IMR-90 (cell line): ENCODE measurements at regions not wholly inside any gene's neighbourhood (a gene's known extent, or its start where the extent isn't known, plus 50 kb on each side); places are given as distances from the start of the nearest gene placed in this dataset.

Source experiments
- ATAC-seq: fragments of 200-7000 bp; cut with Tn5 transposase; 2 replicates; pipeline ENCODE4 v1.9.1; 2020; ENCODE audit warnings: low read depth, mild to moderate bottlenecking, moderate library complexity
- BruUV-seq: library from RNA; stranded (reverse); fragments of 400-500 nt; replicated peaks from 2 replicates; lab custom pipeline; 2021; lab: Mats Ljungman, UMichigan
- CTCF ChIA-PET: fragments of 300-600 bp; formaldehyde crosslinking; extraction: SDS; loops from one replicate; lab custom pipeline; 2021; ENCODE audit warnings: antibody characterized with exemption; lab: Yijun Ruan, JAX
- POLR2A ChIA-PET: fragments of 300-600 bp; sonication (Branson Sonifier 250); formaldehyde crosslinking; loops from one replicate; lab custom pipeline; 2022; ENCODE audit warnings: antibody characterized with exemption; ENCODE audit not compliant: unreplicated experiment; lab: Charles Lee
- DNase-seq: peaks from one replicate; pipeline ENCODE4 v3.0.0; 2013
- H2AFZ ChIP-seq: replicated peaks from 2 replicates; pipeline ENCODE3; 2013; ENCODE audit warnings: low read length, mild to moderate bottlenecking; ENCODE audit not compliant: poor library complexity
- H2AK5ac ChIP-seq: 2 replicates; pipeline ENCODE4 v1.6.1; 2013; ENCODE audit warnings: low read depth, low read length, inconsistent platforms
- H2AK9ac ChIP-seq: replicated peaks from 2 replicates; pipeline ENCODE3; 2013; ENCODE audit warnings: mild to moderate bottlenecking, low read depth, low read length, moderate library complexity; ENCODE audit not compliant: poor library complexity
- H2BK120ac ChIP-seq: 2 replicates; pipeline ENCODE4 v1.6.1; 2013; ENCODE audit warnings: low read depth, low read length, inconsistent platforms
- H2BK15ac ChIP-seq: 3 replicates; pipeline ENCODE4 v1.6.1; 2013; ENCODE audit warnings: low read depth, low read length, inconsistent platforms
- H2BK20ac ChIP-seq: 2 replicates; pipeline ENCODE4 v1.6.1; 2013; ENCODE audit warnings: low read depth, mild to moderate bottlenecking, inconsistent platforms, low read length, moderate library complexity
- H2BK5ac ChIP-seq: 2 replicates; pipeline ENCODE4 v1.6.1; 2013; ENCODE audit warnings: mild to moderate bottlenecking, low read depth, low read length, inconsistent platforms; ENCODE audit not compliant: poor library complexity, severe bottlenecking
- H3K14ac ChIP-seq: replicated peaks from 2 replicates; pipeline ENCODE4 v1.6.1; 2013; ENCODE audit warnings: low read depth, low read length, inconsistent platforms
- H3K18ac ChIP-seq: 2 replicates; pipeline ENCODE4 v1.6.1; 2013; ENCODE audit warnings: low read depth, low read length, control low read depth
- H3K23ac ChIP-seq: 2 replicates; pipeline ENCODE4 v1.6.1; 2013; ENCODE audit warnings: low read depth, low read length, inconsistent platforms
- H3K27ac ChIP-seq: 2 replicates; pipeline ENCODE4 v1.5.1; 2013; ENCODE audit warnings: mild to moderate bottlenecking, control low read depth, low read length; ENCODE audit not compliant: insufficient read depth
- H3K27me3 ChIP-seq: 2 replicates; pipeline ENCODE4 v1.6.1; 2013; ENCODE audit warnings: low read length; ENCODE audit not compliant: control insufficient read depth, insufficient read depth
- H3K36me3 ChIP-seq: 2 replicates; pipeline ENCODE4 v1.6.1; 2013; ENCODE audit warnings: low read length, mixed read lengths; ENCODE audit not compliant: control insufficient read depth, insufficient read depth
- H3K4ac ChIP-seq: 2 replicates; pipeline ENCODE4 v1.6.1; 2013; ENCODE audit warnings: low read depth, low read length, inconsistent platforms
- H3K4me1 ChIP-seq: 2 replicates; pipeline ENCODE4 v1.6.1; 2013; ENCODE audit warnings: low read length, mixed read lengths; ENCODE audit not compliant: control insufficient read depth, insufficient read depth
- H3K4me2 ChIP-seq: 2 replicates; pipeline ENCODE4 v1.6.1; 2013; ENCODE audit warnings: low read depth, mild to moderate bottlenecking, control low read depth, low read length, moderate library complexity
- H3K4me3 ChIP-seq: 2 replicates; pipeline ENCODE4 v1.5.1; 2013; ENCODE audit warnings: low read depth, mild to moderate bottlenecking, control low read depth, low read length, moderate library complexity; ENCODE audit not compliant: insufficient read depth
- H3K56ac ChIP-seq: 2 replicates; pipeline ENCODE4 v1.6.1; 2013; ENCODE audit warnings: low read length, inconsistent platforms; ENCODE audit not compliant: insufficient read depth; ENCODE audit errors: extremely low read depth
- H3K79me1 ChIP-seq, 2 experiments: 2 replicates each; pipeline ENCODE4 v1.6.1; 2013; ENCODE audit warnings: low read length in 2 of 2, inconsistent platforms in 1 of 2, low read depth in 1 of 2
- H3K9ac ChIP-seq: 2 replicates; pipeline ENCODE4 v1.6.1; 2013; ENCODE audit warnings: low read depth, low read length, control low read depth
- H3K9me1 ChIP-seq: 2 replicates; pipeline ENCODE4 v1.6.1; 2013; ENCODE audit warnings: low read length, inconsistent platforms; ENCODE audit not compliant: insufficient read depth
- H3K9me3 ChIP-seq: 2 replicates; pipeline ENCODE4 v1.6.1; 2013; ENCODE audit warnings: low read length; ENCODE audit not compliant: control insufficient read depth, insufficient read depth
- H4K20me1 ChIP-seq: 2 replicates; pipeline ENCODE4 v1.6.1; 2013; ENCODE audit warnings: low read length, inconsistent platforms; ENCODE audit not compliant: insufficient read depth
- H4K5ac ChIP-seq: 2 replicates; pipeline ENCODE4 v1.6.1; 2013; ENCODE audit warnings: mild to moderate bottlenecking, low read depth, low read length, control low read depth
- H4K8ac ChIP-seq, 2 experiments: 2 replicates each; pipeline ENCODE4 v1.6.1; 2013; ENCODE audit warnings: low read depth in 2 of 2, low read length in 2 of 2, control low read depth in 1 of 2, inconsistent platforms in 1 of 2
- H4K91ac ChIP-seq: 2 replicates; pipeline ENCODE4 v1.6.1; 2013; ENCODE audit warnings: low read depth, low read length, inconsistent platforms; ENCODE audit not compliant: insufficient read depth
- RCOR1 ChIP-seq: IDR thresholded peaks from 2 replicates; pipeline ENCODE4 v1.6.1; 2012; ENCODE audit warnings: mild to moderate bottlenecking, low read length, improper control_type of control experiment; ENCODE audit not compliant: insufficient replicate concordance
- WGBS, 2 experiments: methylation state at CpG; one replicate each; pipeline versions ENCODE4 v1.1.5 to v1.1.7; 2013; ENCODE audit warnings: missing lambda C conversion rate in 2 of 2; ENCODE audit not compliant: insufficient read length in 1 of 2; ENCODE audit errors: extremely low coverage in 2 of 2; 5-methylcytosine and 5-hydroxymethylcytosine counted together
- dilution Hi-C: fragments of 300-500 bp; cut with HindIII; formaldehyde crosslinking; loops from one replicate; pipeline ENCODE4 v1.14.3; 2018; ENCODE audit warnings: low sequenced_read_pairs; ENCODE audit not compliant: unreplicated experiment
- in situ Hi-C: fragments of 300-500 bp; cut with MboI; formaldehyde crosslinking; loops from 3 replicates; pipeline ENCODE4 v1.14.3; 2019; ENCODE audit warnings: low sequenced_read_pairs, inconsistent platforms, mixed read lengths
- intact Hi-C: fragments of 100-400 bp; cut with micrococcal nuclease; formaldehyde crosslinking; loops from 2 replicates; pipeline ENCODE4 v1.10.0; 2022

DNA sequence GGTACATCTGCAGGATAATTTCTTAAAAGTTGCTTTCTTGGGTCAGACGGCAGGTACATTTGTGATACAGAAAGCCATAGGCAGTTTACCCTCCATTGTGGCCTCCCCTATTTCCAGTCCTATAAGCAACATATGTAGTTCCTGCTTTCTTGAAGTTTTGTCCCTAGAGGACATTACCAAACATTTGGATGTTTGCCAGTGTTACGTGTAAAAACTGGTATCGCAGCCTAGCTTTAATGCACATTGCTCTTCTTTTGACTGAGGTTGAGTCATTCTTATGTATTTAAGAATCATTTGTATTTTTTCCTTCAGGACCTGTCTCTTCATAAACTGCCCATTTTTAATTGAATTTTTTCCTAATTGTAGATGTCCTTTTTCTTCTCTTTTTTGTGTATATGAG, 114.3 kb downstream of the DIPK2A start:
- ChIA-PET CTCF (no interaction called here), POLR2A (no interaction called here)
- Histone ChIP-seq H4K20me1 (no peaks in the 10 kb centered on the region), H3K9me1 (no peaks in the 10 kb centered on the region), H3K36me3 (no peaks in the 10 kb centered on the region), H2BK120ac (no peak overlapping the region), H3K27ac (no peak overlapping the region), H4K8ac (no peak overlapping the region), H2AFZ (no peak overlapping the region), H4K91ac (no peak overlapping the region), H3K9ac (no peak overlapping the region), H3K4me3 (no peak overlapping the region), H3K56ac (no peak overlapping the region), H2BK5ac (no peak overlapping the region), H3K14ac (no peak overlapping the region), H3K4ac (no peak overlapping the region), H4K5ac (no peak overlapping the region), H3K4me2 (no peak overlapping the region), H3K27me3 (no peaks in the 10 kb centered on the region), H3K18ac (no peak overlapping the region), H2BK15ac (no peak overlapping the region), H3K9me3 (no peaks in the 10 kb centered on the region), H2AK9ac (no peak overlapping the region), H3K79me1 (no peaks in the 10 kb centered on the region), H3K4me1 (no peaks in the 10 kb centered on the region), H2AK5ac (no peak overlapping the region), H3K23ac (no peak overlapping the region), H2BK20ac (no peak overlapping the region)
- no TSS peak for BruUV-seq
- dilution Hi-C loops (no loop called here), in situ Hi-C loops (no loop called here), intact Hi-C loops (no loop called here)
- ATAC-seq (no peak), DNase-seq (peak; percentile 32)
- no peak for TF ChIP-seq RCOR1
- no CpG with 5 or more reads among the region's 3 CpGs for WGBS, 2 experiments
